ENCODE measurements at regions not wholly inside any gene's neighbourhood (a gene's known extent, or its start where the extent isn't known, plus 50 kb on each side); places are given as distances from the start of the nearest gene placed in this dataset.

GRCh38 chr4:123232439-123232838 is 164.2 kb upstream of the SPRY1 start:
- TF ChIP-seq CTCF (conservative IDR thresholded peaks at IDR 0.05; ENCODE audit: low read depth, low read length) (no peak), EZH2 (IDR thresholded peaks at IDR 0.05; ENCODE audit: borderline replicate concordance, low read depth, low read length, poor library complexity, severe bottlenecking) (no peak)

All from A673 (cell line).